Spleen (tissue), 7 donors: ENCODE measurements at regions not wholly inside any gene's neighbourhood (a gene's known extent, or its start where the extent isn't known, plus 50 kb on each side); places are given as distances from the start of the nearest gene placed in this dataset.

Experiments used
- POLR2A ChIP-seq, 3 donors: fragments of 450-650 bp; IDR thresholded peaks; one replicate each; pipeline ENCODE4 v1.5.1; 2017; ENCODE audit warnings: antibody characterized with exemption in 3 of 3, mild to moderate bottlenecking in 1 of 3
- POLR2AphosphoS5 ChIP-seq, 3 donors: sonication (generic); formaldehyde crosslinking; IDR thresholded peaks; one replicate each; pipeline ENCODE4 v1.5.1; 2017; ENCODE audit warnings: antibody characterized with exemption in 3 of 3
- TF ChIP-seq, protein P1 (sequence below), 11 experiments: fragments of 200-600 bp in 7 of 11; fragments of 450-650 bp in 4 of 11; sonication (generic) in 4 of 11; IDR thresholded peaks in 8 of 11; conservative IDR thresholded peaks in 3 of 11; 1 replicate in 7 of 11; 2 replicates in 4 of 11; pipeline versions ENCODE4 v1.4.0 to v1.8.0; 2016 to 2021; ENCODE audit warnings: antibody characterized with exemption in 11 of 11, inconsistent platforms in 4 of 11, mild to moderate bottlenecking in 1 of 11
- donor health status: DM: no; HTN: no; CAD: no; lungs with moderate emphysema.
- donor health status: DM: no; HTN: no; CAD: no.
- donor health status: DM: no; HTN: no; CAD: no.

DNA sequence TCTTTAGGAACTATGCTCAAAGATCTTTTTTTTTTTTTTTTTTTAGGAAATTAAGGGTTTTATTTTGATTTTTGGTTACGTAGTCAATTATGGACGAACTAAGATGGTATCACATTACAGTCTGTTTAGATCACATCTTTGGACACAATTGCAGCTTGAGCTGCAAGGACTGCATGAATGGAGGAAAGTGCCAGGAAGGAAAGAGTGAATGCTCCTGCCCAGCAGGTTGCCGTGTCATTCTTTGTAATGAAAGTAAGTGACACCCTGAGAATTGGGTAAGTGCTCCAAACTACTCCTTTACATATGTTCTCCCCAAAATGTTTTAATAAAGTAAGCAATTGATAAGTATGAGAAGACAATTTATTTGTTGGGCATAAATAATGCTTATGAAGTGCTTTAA, 716.5 kb upstream of the GOLIM4 start:
- no peak for TF ChIP-seq POLR2A (IDR thresholded peaks at IDR 0.05)
- TF ChIP-seq POLR2AphosphoS5 (IDR thresholded peaks at IDR 0.05) = no peak
- TF ChIP-seq, protein P1, sequence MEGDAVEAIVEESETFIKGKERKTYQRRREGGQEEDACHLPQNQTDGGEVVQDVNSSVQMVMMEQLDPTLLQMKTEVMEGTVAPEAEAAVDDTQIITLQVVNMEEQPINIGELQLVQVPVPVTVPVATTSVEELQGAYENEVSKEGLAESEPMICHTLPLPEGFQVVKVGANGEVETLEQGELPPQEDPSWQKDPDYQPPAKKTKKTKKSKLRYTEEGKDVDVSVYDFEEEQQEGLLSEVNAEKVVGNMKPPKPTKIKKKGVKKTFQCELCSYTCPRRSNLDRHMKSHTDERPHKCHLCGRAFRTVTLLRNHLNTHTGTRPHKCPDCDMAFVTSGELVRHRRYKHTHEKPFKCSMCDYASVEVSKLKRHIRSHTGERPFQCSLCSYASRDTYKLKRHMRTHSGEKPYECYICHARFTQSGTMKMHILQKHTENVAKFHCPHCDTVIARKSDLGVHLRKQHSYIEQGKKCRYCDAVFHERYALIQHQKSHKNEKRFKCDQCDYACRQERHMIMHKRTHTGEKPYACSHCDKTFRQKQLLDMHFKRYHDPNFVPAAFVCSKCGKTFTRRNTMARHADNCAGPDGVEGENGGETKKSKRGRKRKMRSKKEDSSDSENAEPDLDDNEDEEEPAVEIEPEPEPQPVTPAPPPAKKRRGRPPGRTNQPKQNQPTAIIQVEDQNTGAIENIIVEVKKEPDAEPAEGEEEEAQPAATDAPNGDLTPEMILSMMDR (IDR thresholded peaks at IDR 0.05 in 8 of 11, conservative IDR thresholded peaks at IDR 0.05 in 3 of 11) = no peak
